ENCODE measurements at regions not wholly inside any gene's neighbourhood (a gene's known extent, or its start where the extent isn't known, plus 50 kb on each side); places are given as distances from the start of the nearest gene placed in this dataset.
"Not testable (repeated sequence)": the region's sequence is repeated elsewhere in the genome, so short reads cannot be mapped to it uniquely, and the experiment has no call there.

DNA sequence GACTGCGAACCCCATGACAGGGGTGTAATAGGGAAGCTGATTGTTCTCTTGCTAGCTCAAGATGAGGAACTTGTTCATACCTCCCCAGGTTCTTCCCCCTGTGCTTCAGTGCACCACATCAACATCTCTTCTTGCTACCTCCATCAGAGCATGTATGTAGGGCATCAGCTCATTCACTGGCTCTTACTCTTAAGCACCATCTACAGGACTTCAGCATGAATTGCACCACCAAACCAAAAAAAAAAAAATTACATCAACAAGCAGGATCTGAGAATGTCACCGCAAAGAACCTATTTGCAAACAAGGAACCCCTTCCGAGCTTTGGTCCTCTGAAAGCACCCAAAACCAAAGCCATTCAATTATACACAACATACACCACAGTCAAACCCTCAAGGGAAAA, 2226.5 kb upstream of the RAG2 start:
- Histone ChIP-seq H3K9me3 (ENCODE audit: control insufficient read depth in 1 of 2, low read length in 2 of 2) (peaks cover 0 to 8% of the 10 kb centered on the region in 2 donors), H3K27ac (ENCODE audit: low read depth, low read length) (no peak overlapping the region), H3K27me3 (ENCODE audit: insufficient read depth, low read length) (no peaks in the 10 kb centered on the region), H3K4me1 (ENCODE audit: insufficient read depth, low read length) (no peaks in the 10 kb centered on the region), H3K4me3 (ENCODE audit: low read length in 2 of 2) (no peak overlapping the region), H3K36me3 (ENCODE audit: insufficient read depth, low read length) (no peaks in the 10 kb centered on the region)
- Mint-ChIP-seq H3K27me3 (no peaks in the 10 kb centered on the region), H3K27ac (no peak overlapping the region), H3K4me1 (no peaks in the 10 kb centered on the region), H3K4me3 (no peak overlapping the region), H3K36me3 (no peaks in the 10 kb centered on the region), H3K9me3 (peaks cover 2 to 57% (median 27%) of the 10 kb centered on the region in 8 donors)
- ChIA-PET POLR2A (ENCODE audit: partially characterized antibody) (interaction anchor here (0.6 kb wide), 1 partner anchor 28 kb away, joined by 3 read pairs; no protein-coding TSS in a partner anchor), CTCF (ENCODE audit: partially characterized antibody) (no interaction called here)
- DNase-seq: no peak
- intact Hi-C loops (cut with micrococcal nuclease): no loop called here

DNA sequence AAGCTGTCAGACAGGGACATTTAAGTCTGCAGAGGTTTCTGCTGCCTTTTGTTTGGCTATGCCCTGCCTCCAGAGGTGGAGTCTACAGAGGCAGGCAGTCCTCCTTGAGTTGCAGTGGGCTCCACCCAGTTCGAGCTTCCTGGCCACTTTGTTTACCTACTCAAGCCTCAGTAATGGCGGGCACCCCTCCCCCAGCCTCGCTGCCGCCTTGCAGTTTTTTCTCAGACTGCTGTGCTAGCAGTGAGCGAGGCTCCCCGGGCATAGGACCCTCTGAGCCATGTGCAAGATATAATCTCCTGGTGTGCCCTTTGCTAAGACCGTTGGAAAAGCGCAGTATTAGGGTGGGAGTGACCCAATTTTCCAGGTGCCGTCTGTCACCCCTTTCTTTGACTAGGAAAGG, 2223.8 kb upstream of the RAG2 start:
- DNase-seq; H3K27me3 ChIP-seq (ENCODE audit: insufficient read depth, low read length); H3K36me3 ChIP-seq (ENCODE audit: insufficient read depth, low read length); H3K4me3 Mint-ChIP-seq; H3K27ac ChIP-seq (ENCODE audit: low read depth, low read length); H3K27me3 Mint-ChIP-seq; H3K4me1 Mint-ChIP-seq; CTCF ChIA-PET (ENCODE audit: partially characterized antibody); intact Hi-C loops (cut with micrococcal nuclease); POLR2A ChIA-PET (ENCODE audit: partially characterized antibody); H3K27ac Mint-ChIP-seq; H3K9me3 ChIP-seq (ENCODE audit: control insufficient read depth in 1 of 2, low read length in 2 of 2); H3K36me3 Mint-ChIP-seq; H3K4me3 ChIP-seq (ENCODE audit: low read length in 2 of 2); H3K4me1 ChIP-seq (ENCODE audit: insufficient read depth, low read length): not testable (repeated sequence)
- H3K9me3 Mint-ChIP-seq: peaks cover 5 to 43% (median 13%) of the 10 kb centered on the region in 8 donors

DNA sequence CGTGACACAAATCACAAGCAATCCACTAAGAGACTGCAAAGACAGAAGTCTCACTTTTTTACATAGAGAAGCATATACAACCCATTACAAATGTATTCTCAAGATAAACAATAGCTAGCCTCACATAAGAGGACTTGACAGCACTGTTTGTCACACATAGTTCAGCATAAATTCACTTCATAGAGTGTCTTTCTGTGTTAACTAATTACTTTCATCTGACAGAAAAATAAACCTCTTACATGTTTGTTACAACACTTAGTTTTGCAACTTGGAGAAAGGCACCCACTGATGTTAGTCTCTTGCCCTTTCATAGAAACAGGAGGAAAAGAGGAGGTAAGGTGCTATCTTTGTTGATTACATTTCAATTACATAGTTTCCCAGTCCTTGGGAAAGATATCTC, 2221.9 kb upstream of the RAG2 start:
- ChIA-PET CTCF (ENCODE audit: partially characterized antibody) (no interaction called here), POLR2A (ENCODE audit: partially characterized antibody) (no interaction called here)
- peaks cover 4 to 34% (median 9%) of the 10 kb centered on the region in 8 donors for H3K9me3 Mint-ChIP-seq
- no peaks in the 10 kb centered on the region for H3K36me3 Mint-ChIP-seq
- no peaks in the 10 kb centered on the region for H3K4me1 ChIP-seq (ENCODE audit: insufficient read depth, low read length)
- no peak overlapping the region for H3K4me3 ChIP-seq (ENCODE audit: low read length in 2 of 2)
- no peaks in the 10 kb centered on the region for H3K4me1 Mint-ChIP-seq
- intact Hi-C loops (cut with micrococcal nuclease): no loop called here
- H3K27me3 ChIP-seq (ENCODE audit: insufficient read depth, low read length): no peaks in the 10 kb centered on the region
- no peaks in the 10 kb centered on the region for H3K36me3 ChIP-seq (ENCODE audit: insufficient read depth, low read length)
- DNase-seq: no peak
- H3K27ac ChIP-seq (ENCODE audit: low read depth, low read length): no peak overlapping the region
- H3K27ac Mint-ChIP-seq: no peak overlapping the region
- no peak overlapping the region for H3K4me3 Mint-ChIP-seq
- no peaks in the 10 kb centered on the region for H3K27me3 Mint-ChIP-seq
- peaks cover 0 to 4% of the 10 kb centered on the region in 2 donors for H3K9me3 ChIP-seq (ENCODE audit: control insufficient read depth in 1 of 2, low read length in 2 of 2)

DNA sequence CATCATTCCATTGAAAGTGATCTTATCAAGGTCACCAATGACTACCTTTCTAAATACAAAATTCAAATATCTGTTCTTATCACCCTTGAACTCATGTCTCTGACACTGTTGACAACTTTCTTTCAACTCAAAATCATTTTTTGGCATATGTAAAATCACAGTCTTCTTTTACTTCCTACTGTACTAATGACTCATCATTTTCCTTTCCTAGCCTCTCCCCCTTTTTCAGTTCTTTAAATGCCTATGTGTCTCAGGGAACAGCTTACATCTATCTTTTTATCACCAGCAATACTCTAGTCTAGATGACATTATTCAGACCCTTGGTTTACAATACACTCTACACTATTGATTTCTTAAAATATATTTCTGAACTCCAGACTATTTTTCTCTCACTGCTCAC, 2220.7 kb upstream of the RAG2 start:
- Histone ChIP-seq H3K9me3 (ENCODE audit: control insufficient read depth in 1 of 2, low read length in 2 of 2) (no peaks in the 10 kb centered on the region), H3K36me3 (ENCODE audit: insufficient read depth, low read length) (no peaks in the 10 kb centered on the region), H3K27ac (ENCODE audit: low read depth, low read length) (no peak overlapping the region), H3K27me3 (ENCODE audit: insufficient read depth, low read length) (no peaks in the 10 kb centered on the region), H3K4me3 (ENCODE audit: low read length in 2 of 2) (no peak overlapping the region), H3K4me1 (ENCODE audit: insufficient read depth, low read length) (no peaks in the 10 kb centered on the region)
- Mint-ChIP-seq H3K36me3 (no peaks in the 10 kb centered on the region), H3K27ac (no peak overlapping the region), H3K9me3 (peaks cover 2 to 28% (median 6%) of the 10 kb centered on the region in 8 donors), H3K4me1 (no peaks in the 10 kb centered on the region), H3K4me3 (no peak overlapping the region), H3K27me3 (no peaks in the 10 kb centered on the region)
- intact Hi-C loops (cut with micrococcal nuclease): no loop called here
- ChIA-PET CTCF (ENCODE audit: partially characterized antibody) (no interaction called here), POLR2A (ENCODE audit: partially characterized antibody) (no interaction called here)
- no peak for DNase-seq

DNA sequence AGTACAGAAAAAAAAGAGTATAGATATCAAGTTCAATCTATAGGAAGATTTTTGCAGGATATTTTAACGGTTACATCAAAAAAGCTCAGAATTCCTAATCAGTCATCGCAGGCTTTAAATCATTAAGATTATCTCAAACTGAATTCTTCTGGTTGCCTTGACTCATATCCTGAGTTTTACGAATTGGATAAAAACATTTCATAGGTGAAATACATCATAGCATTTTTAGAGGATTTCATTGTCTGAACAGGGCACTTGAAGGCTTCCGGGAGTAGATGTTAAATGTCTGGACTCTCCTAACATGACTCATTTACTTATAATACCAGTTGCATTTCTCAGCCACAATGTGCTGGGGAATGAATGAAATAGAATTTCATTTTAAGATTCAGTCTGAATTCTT, 2216.6 kb upstream of the RAG2 start:
- intact Hi-C loops (cut with micrococcal nuclease): no loop called here
- no peaks in the 10 kb centered on the region for H3K36me3 Mint-ChIP-seq
- no peaks in the 10 kb centered on the region for H3K9me3 ChIP-seq (ENCODE audit: control insufficient read depth in 1 of 2, low read length in 2 of 2)
- POLR2A ChIA-PET (ENCODE audit: partially characterized antibody): no interaction called here
- H3K4me3 Mint-ChIP-seq: no peak overlapping the region
- no peaks in the 10 kb centered on the region for H3K27me3 Mint-ChIP-seq
- H3K4me1 ChIP-seq (ENCODE audit: insufficient read depth, low read length): no peaks in the 10 kb centered on the region
- no peaks in the 10 kb centered on the region for H3K27me3 ChIP-seq (ENCODE audit: insufficient read depth, low read length)
- H3K9me3 Mint-ChIP-seq: peaks cover 0 to 29% (median 10%) of the 10 kb centered on the region in 8 donors
- H3K36me3 ChIP-seq (ENCODE audit: insufficient read depth, low read length): no peaks in the 10 kb centered on the region
- no peak overlapping the region for H3K27ac Mint-ChIP-seq
- CTCF ChIA-PET (ENCODE audit: partially characterized antibody): no interaction called here
- DNase-seq: no peak
- H3K27ac ChIP-seq (ENCODE audit: low read depth, low read length): no peak overlapping the region
- no peaks in the 10 kb centered on the region for H3K4me1 Mint-ChIP-seq
- H3K4me3 ChIP-seq (ENCODE audit: low read length in 2 of 2): no peak overlapping the region

DNA sequence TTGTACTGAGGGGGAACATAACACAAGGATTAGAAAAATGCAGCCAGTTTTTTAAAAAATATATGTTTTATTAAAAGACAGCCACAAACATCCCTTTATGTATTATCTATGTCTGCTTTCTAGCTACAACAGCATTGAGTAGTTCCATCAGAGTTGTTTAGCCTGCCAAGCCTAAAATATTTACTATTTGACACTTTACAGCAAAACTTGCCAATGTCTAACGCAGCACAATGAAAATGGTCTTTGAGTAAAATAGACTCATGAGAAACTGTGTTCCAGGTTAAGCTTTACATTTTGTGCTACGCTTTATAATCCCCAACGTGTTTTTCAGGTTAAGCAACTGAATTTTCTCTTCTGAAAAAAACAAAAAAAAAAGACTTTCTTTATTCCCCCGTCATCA, 2211.5 kb upstream of the RAG2 start:
- Mint-ChIP-seq H3K36me3 (no peaks in the 10 kb centered on the region), H3K4me3 (no peak overlapping the region), H3K27ac (no peak overlapping the region), H3K27me3 (no peaks in the 10 kb centered on the region), H3K4me1 (no peaks in the 10 kb centered on the region), H3K9me3 (peaks cover 0 to 18% (median 6%) of the 10 kb centered on the region in 8 donors)
- POLR2A ChIA-PET (ENCODE audit: partially characterized antibody): no interaction called here
- Histone ChIP-seq H3K27me3 (ENCODE audit: insufficient read depth, low read length) (no peaks in the 10 kb centered on the region), H3K27ac (ENCODE audit: low read depth, low read length) (no peak overlapping the region), H3K9me3 (ENCODE audit: control insufficient read depth in 1 of 2, low read length in 2 of 2) (no peaks in the 10 kb centered on the region), H3K4me1 (ENCODE audit: insufficient read depth, low read length) (no peaks in the 10 kb centered on the region), H3K36me3 (ENCODE audit: insufficient read depth, low read length) (no peaks in the 10 kb centered on the region), H3K4me3 (ENCODE audit: low read length in 2 of 2) (no peak overlapping the region)
- DNase-seq: no peak
- CTCF ChIA-PET (ENCODE audit: partially characterized antibody): no interaction called here
- intact Hi-C loops (cut with micrococcal nuclease): no loop called here

DNA sequence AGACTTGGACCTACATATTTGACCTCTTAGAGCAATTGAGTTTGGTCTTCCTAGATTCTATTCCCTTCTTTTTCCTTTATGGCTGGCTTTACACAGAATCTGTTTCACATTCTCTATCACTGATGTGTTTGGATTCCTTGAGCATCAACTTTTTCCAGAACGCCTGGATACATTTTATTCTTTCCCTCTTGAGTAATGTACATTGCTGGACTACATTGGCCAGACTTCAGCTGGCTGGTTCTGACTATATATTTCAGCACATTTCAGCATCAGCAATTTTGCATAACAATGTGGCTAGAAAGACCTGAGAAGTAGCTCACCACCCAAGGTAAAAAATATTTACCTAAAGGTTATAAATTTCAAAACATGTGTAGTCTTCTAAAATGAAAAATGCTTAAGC, 2198.2 kb upstream of the RAG2 start:
- H3K36me3 ChIP-seq (ENCODE audit: insufficient read depth, low read length): no peaks in the 10 kb centered on the region
- Mint-ChIP-seq H3K36me3 (no peaks in the 10 kb centered on the region), H3K4me1 (no peaks in the 10 kb centered on the region), H3K9me3 (peaks cover 2 to 11% (median 4%) of the 10 kb centered on the region in 8 donors), H3K4me3 (no peak overlapping the region), H3K27me3 (no peaks in the 10 kb centered on the region), H3K27ac (no peak overlapping the region)
- H3K27me3 ChIP-seq (ENCODE audit: insufficient read depth, low read length): no peaks in the 10 kb centered on the region
- no peaks in the 10 kb centered on the region for H3K9me3 ChIP-seq (ENCODE audit: control insufficient read depth in 1 of 2, low read length in 2 of 2)
- CTCF ChIA-PET (ENCODE audit: partially characterized antibody): no interaction called here
- intact Hi-C loops (cut with micrococcal nuclease): no loop called here
- POLR2A ChIA-PET (ENCODE audit: partially characterized antibody): no interaction called here
- DNase-seq: no peak
- H3K4me1 ChIP-seq (ENCODE audit: insufficient read depth, low read length): no peaks in the 10 kb centered on the region
- H3K4me3 ChIP-seq (ENCODE audit: low read length in 2 of 2): no peak overlapping the region
- H3K27ac ChIP-seq (ENCODE audit: low read depth, low read length): no peak overlapping the region

DNA sequence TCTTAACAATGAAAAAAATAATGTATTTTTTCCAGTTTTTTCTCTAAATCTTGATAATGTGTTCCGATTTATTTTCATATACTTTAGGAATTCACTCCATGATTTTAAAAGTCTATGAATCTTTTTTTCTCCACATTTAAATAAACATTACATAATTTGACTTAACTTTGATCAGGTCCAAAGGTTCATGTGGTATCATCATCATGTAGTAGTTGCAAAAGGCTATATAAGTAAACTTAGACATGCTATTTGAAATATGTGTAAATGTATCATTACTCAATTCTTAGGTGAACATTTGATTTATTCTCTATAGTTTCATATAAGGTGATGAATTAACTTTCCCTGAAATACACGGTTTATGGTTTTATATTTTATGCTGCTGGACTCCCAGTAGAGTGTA, 2197.0 kb upstream of the RAG2 start:
- DNase-seq: no peak
- no peak overlapping the region for H3K27ac Mint-ChIP-seq
- no peak overlapping the region for H3K4me3 Mint-ChIP-seq
- H3K36me3 Mint-ChIP-seq: no peaks in the 10 kb centered on the region
- intact Hi-C loops (cut with micrococcal nuclease): no loop called here
- Histone ChIP-seq H3K9me3 (ENCODE audit: control insufficient read depth in 1 of 2, low read length in 2 of 2) (no peaks in the 10 kb centered on the region), H3K4me3 (ENCODE audit: low read length in 2 of 2) (no peak overlapping the region), H3K4me1 (ENCODE audit: insufficient read depth, low read length) (no peaks in the 10 kb centered on the region), H3K27ac (ENCODE audit: low read depth, low read length) (no peak overlapping the region), H3K36me3 (ENCODE audit: insufficient read depth, low read length) (no peaks in the 10 kb centered on the region), H3K27me3 (ENCODE audit: insufficient read depth, low read length) (no peaks in the 10 kb centered on the region)
- H3K4me1 Mint-ChIP-seq: no peaks in the 10 kb centered on the region
- no peaks in the 10 kb centered on the region for H3K27me3 Mint-ChIP-seq
- ChIA-PET POLR2A (ENCODE audit: partially characterized antibody) (no interaction called here), CTCF (ENCODE audit: partially characterized antibody) (no interaction called here)
- peaks cover 2 to 11% (median 5%) of the 10 kb centered on the region in 8 donors for H3K9me3 Mint-ChIP-seq

All from CD4-positive, alpha-beta memory T cell (primary cell).